ENCODE measurements at regions not wholly inside any gene's neighbourhood (a gene's known extent, or its start where the extent isn't known, plus 50 kb on each side); places are given as distances from the start of the nearest gene placed in this dataset.
"Not testable (repeated sequence)": the region's sequence is repeated elsewhere in the genome, so short reads cannot be mapped to it uniquely, and the experiment has no call there.

GRCh38 chr6:58008001-58008335 lies 690.5 kb downstream of the PRIM2 start:
- not testable (repeated sequence) for H3K36me3 ChIP-seq (ENCODE audit: control insufficient read depth in 3 of 3, insufficient read depth in 2 of 3, low read depth in 1 of 3, low read length in 3 of 3); H3K27me3 ChIP-seq (ENCODE audit: control insufficient read depth in 3 of 3, insufficient read depth in 3 of 3, low read length in 3 of 3); H3K27ac ChIP-seq (ENCODE audit: low read depth in 1 of 3, low read length in 2 of 3); DNase-seq; H3K9me3 ChIP-seq (ENCODE audit: control insufficient read depth in 2 of 2, insufficient read depth in 1 of 2, low read depth in 1 of 2, low read length in 1 of 2); H3K4me3 ChIP-seq (ENCODE audit: low read depth in 1 of 3, low read length in 3 of 3); FAIRE-seq; H3K4me1 ChIP-seq (ENCODE audit: control insufficient read depth in 3 of 3, insufficient read depth in 2 of 3, low read depth in 1 of 3, low read length in 2 of 3)

- 79 to 84% (median 82%) methylated on average over 6 to 7 of the region's 8 CpGs for WGBS, 3 donors
- H3K27ac ChIP-seq (ENCODE audit: low read depth in 1 of 3, low read length in 2 of 3); DNase-seq; H3K27me3 ChIP-seq (ENCODE audit: control insufficient read depth in 3 of 3, insufficient read depth in 3 of 3, low read length in 3 of 3); H3K9me3 ChIP-seq (ENCODE audit: control insufficient read depth in 2 of 2, insufficient read depth in 1 of 2, low read depth in 1 of 2, low read length in 1 of 2); FAIRE-seq; H3K4me3 ChIP-seq (ENCODE audit: low read depth in 1 of 3, low read length in 3 of 3); H3K36me3 ChIP-seq (ENCODE audit: control insufficient read depth in 3 of 3, insufficient read depth in 2 of 3, low read depth in 1 of 3, low read length in 3 of 3); H3K4me1 ChIP-seq (ENCODE audit: control insufficient read depth in 3 of 3, insufficient read depth in 2 of 3, low read depth in 1 of 3, low read length in 2 of 3): not testable (repeated sequence)
These were observed 694.6 kb downstream of the PRIM2 start for GRCh38 chr6:58011954-58012600.

GRCh38 chr6:58016614-58017013 lies 699.2 kb downstream of the PRIM2 start:
- H3K27ac ChIP-seq (ENCODE audit: low read depth in 1 of 3, low read length in 2 of 3); H3K27me3 ChIP-seq (ENCODE audit: control insufficient read depth in 3 of 3, insufficient read depth in 3 of 3, low read length in 3 of 3); FAIRE-seq; H3K4me1 ChIP-seq (ENCODE audit: control insufficient read depth in 3 of 3, insufficient read depth in 2 of 3, low read depth in 1 of 3, low read length in 2 of 3); H3K36me3 ChIP-seq (ENCODE audit: control insufficient read depth in 3 of 3, insufficient read depth in 2 of 3, low read depth in 1 of 3, low read length in 3 of 3); H3K9me3 ChIP-seq (ENCODE audit: control insufficient read depth in 2 of 2, insufficient read depth in 1 of 2, low read depth in 1 of 2, low read length in 1 of 2); H3K4me3 ChIP-seq (ENCODE audit: low read depth in 1 of 3, low read length in 3 of 3); DNase-seq: not testable (repeated sequence)
- WGBS, 3 donors, result 43 to 67% (median 54%) methylated on average over 4 of the region's 4 CpGs

- H3K27me3 ChIP-seq (ENCODE audit: control insufficient read depth in 3 of 3, insufficient read depth in 3 of 3, low read length in 3 of 3); H3K4me3 ChIP-seq (ENCODE audit: low read depth in 1 of 3, low read length in 3 of 3); H3K36me3 ChIP-seq (ENCODE audit: control insufficient read depth in 3 of 3, insufficient read depth in 2 of 3, low read depth in 1 of 3, low read length in 3 of 3); H3K4me1 ChIP-seq (ENCODE audit: control insufficient read depth in 3 of 3, insufficient read depth in 2 of 3, low read depth in 1 of 3, low read length in 2 of 3); H3K27ac ChIP-seq (ENCODE audit: low read depth in 1 of 3, low read length in 2 of 3); DNase-seq; FAIRE-seq; H3K9me3 ChIP-seq (ENCODE audit: control insufficient read depth in 2 of 2, insufficient read depth in 1 of 2, low read depth in 1 of 2, low read length in 1 of 2): not testable (repeated sequence)
- 74 to 83% (median 82%) methylated on average over 5 of the region's 5 CpGs for WGBS, 3 donors
These were observed 710.8 kb downstream of the PRIM2 start for GRCh38 chr6:58028188-58028587.

- 87 to 89% (median 88%) methylated on average over 11 of the region's 11 CpGs for WGBS, 3 donors
- not testable (repeated sequence) for H3K9me3 ChIP-seq (ENCODE audit: control insufficient read depth in 2 of 2, insufficient read depth in 1 of 2, low read depth in 1 of 2, low read length in 1 of 2); H3K4me1 ChIP-seq (ENCODE audit: control insufficient read depth in 3 of 3, insufficient read depth in 2 of 3, low read depth in 1 of 3, low read length in 2 of 3); H3K36me3 ChIP-seq (ENCODE audit: control insufficient read depth in 3 of 3, insufficient read depth in 2 of 3, low read depth in 1 of 3, low read length in 3 of 3); H3K27me3 ChIP-seq (ENCODE audit: control insufficient read depth in 3 of 3, insufficient read depth in 3 of 3, low read length in 3 of 3); H3K4me3 ChIP-seq (ENCODE audit: low read depth in 1 of 3, low read length in 3 of 3); FAIRE-seq; DNase-seq; H3K27ac ChIP-seq (ENCODE audit: low read depth in 1 of 3, low read length in 2 of 3)
These were observed 720.8 kb downstream of the PRIM2 start for GRCh38 chr6:58038213-58038612.

GRCh38 chr6:58046584-58046983 lies 729.2 kb downstream of the PRIM2 start:
- not testable (repeated sequence) for H3K4me3 ChIP-seq (ENCODE audit: low read depth in 1 of 3, low read length in 3 of 3); H3K27ac ChIP-seq (ENCODE audit: low read depth in 1 of 3, low read length in 2 of 3); H3K9me3 ChIP-seq (ENCODE audit: control insufficient read depth in 2 of 2, insufficient read depth in 1 of 2, low read depth in 1 of 2, low read length in 1 of 2); H3K4me1 ChIP-seq (ENCODE audit: control insufficient read depth in 3 of 3, insufficient read depth in 2 of 3, low read depth in 1 of 3, low read length in 2 of 3); DNase-seq; H3K36me3 ChIP-seq (ENCODE audit: control insufficient read depth in 3 of 3, insufficient read depth in 2 of 3, low read depth in 1 of 3, low read length in 3 of 3); H3K27me3 ChIP-seq (ENCODE audit: control insufficient read depth in 3 of 3, insufficient read depth in 3 of 3, low read length in 3 of 3); FAIRE-seq
- WGBS, 3 donors, result 78% methylated on average over 1 of the region's 1 CpG; no CpG with 5 or more reads in 2 of the 3 donors

- FAIRE-seq; H3K27ac ChIP-seq (ENCODE audit: low read depth in 1 of 3, low read length in 2 of 3); H3K4me3 ChIP-seq (ENCODE audit: low read depth in 1 of 3, low read length in 3 of 3); H3K9me3 ChIP-seq (ENCODE audit: control insufficient read depth in 2 of 2, insufficient read depth in 1 of 2, low read depth in 1 of 2, low read length in 1 of 2); H3K27me3 ChIP-seq (ENCODE audit: control insufficient read depth in 3 of 3, insufficient read depth in 3 of 3, low read length in 3 of 3); H3K36me3 ChIP-seq (ENCODE audit: control insufficient read depth in 3 of 3, insufficient read depth in 2 of 3, low read depth in 1 of 3, low read length in 3 of 3); DNase-seq; H3K4me1 ChIP-seq (ENCODE audit: control insufficient read depth in 3 of 3, insufficient read depth in 2 of 3, low read depth in 1 of 3, low read length in 2 of 3): not testable (repeated sequence)
- WGBS, 3 donors, result 39 to 61% (median 56%) methylated on average over 3 of the region's 3 CpGs
These were observed 730.0 kb downstream of the PRIM2 start for GRCh38 chr6:58047389-58047788.

- DNase-seq; H3K27me3 ChIP-seq (ENCODE audit: control insufficient read depth in 3 of 3, insufficient read depth in 3 of 3, low read length in 3 of 3); FAIRE-seq; H3K36me3 ChIP-seq (ENCODE audit: control insufficient read depth in 3 of 3, insufficient read depth in 2 of 3, low read depth in 1 of 3, low read length in 3 of 3); H3K4me3 ChIP-seq (ENCODE audit: low read depth in 1 of 3, low read length in 3 of 3); H3K4me1 ChIP-seq (ENCODE audit: control insufficient read depth in 3 of 3, insufficient read depth in 2 of 3, low read depth in 1 of 3, low read length in 2 of 3); H3K27ac ChIP-seq (ENCODE audit: low read depth in 1 of 3, low read length in 2 of 3); H3K9me3 ChIP-seq (ENCODE audit: control insufficient read depth in 2 of 2, insufficient read depth in 1 of 2, low read depth in 1 of 2, low read length in 1 of 2): not testable (repeated sequence)
- 43 to 50% (median 46%) methylated on average over 2 of the region's 2 CpGs for WGBS, 3 donors
These were observed 730.4 kb downstream of the PRIM2 start for GRCh38 chr6:58047865-58048264.

- not testable (repeated sequence) for DNase-seq; H3K4me1 ChIP-seq (ENCODE audit: control insufficient read depth in 3 of 3, insufficient read depth in 2 of 3, low read depth in 1 of 3, low read length in 2 of 3); H3K36me3 ChIP-seq (ENCODE audit: control insufficient read depth in 3 of 3, insufficient read depth in 2 of 3, low read depth in 1 of 3, low read length in 3 of 3); H3K27me3 ChIP-seq (ENCODE audit: control insufficient read depth in 3 of 3, insufficient read depth in 3 of 3, low read length in 3 of 3); H3K27ac ChIP-seq (ENCODE audit: low read depth in 1 of 3, low read length in 2 of 3); FAIRE-seq; H3K4me3 ChIP-seq (ENCODE audit: low read depth in 1 of 3, low read length in 3 of 3); H3K9me3 ChIP-seq (ENCODE audit: control insufficient read depth in 2 of 2, insufficient read depth in 1 of 2, low read depth in 1 of 2, low read length in 1 of 2)
- WGBS, 3 donors, result 82 to 84% (median 83%) methylated on average over 4 to 5 of the region's 6 CpGs
These were observed 738.2 kb downstream of the PRIM2 start for GRCh38 chr6:58055465-58056176.
